Activated naive CD4-positive, alpha-beta T cell treated with anti-CD3 and anti-CD28 coated beads, Interleukin-2, amount 10 ng/mL, durations not matched to agents 7 days and 5 days (primary cell): ENCODE measurements at regions not wholly inside any gene's neighbourhood (a gene's known extent, or its start where the extent isn't known, plus 50 kb on each side); places are given as distances from the start of the nearest gene placed in this dataset.

Experiments used
- CTCF ChIA-PET: fragments of 350-600 bp; sonication (Branson Sonifier 250); formaldehyde crosslinking; loops from one replicate; lab custom pipeline; 2021; ENCODE audit warnings: antibody characterized with exemption; lab: Charles Lee
- DNase-seq: peaks from one replicate; pipeline ENCODE4 v3.0.0-alpha.2; 2020
- H3K27ac Mint-ChIP-seq: one replicate; pipeline ENCODE4 v1.8.0; 2021; ENCODE audit warnings: mild to moderate bottlenecking, moderate library complexity, mixed read lengths
- H3K27me3 Mint-ChIP-seq: one replicate; pipeline ENCODE4 v1.8.0; 2021; ENCODE audit warnings: mild to moderate bottlenecking, mixed read lengths
- H3K36me3 Mint-ChIP-seq: one replicate; pipeline ENCODE4 v1.8.0; 2021; ENCODE audit warnings: mixed read lengths
- H3K4me1 Mint-ChIP-seq: one replicate; pipeline ENCODE4 v1.8.0; 2021; ENCODE audit warnings: mixed read lengths
- H3K4me3 Mint-ChIP-seq: one replicate; pipeline ENCODE4 v1.8.0; 2021; ENCODE audit warnings: mild to moderate bottlenecking, moderate library complexity, mixed read lengths
- H3K9me3 Mint-ChIP-seq: one replicate; pipeline ENCODE4 v1.8.0; 2021; ENCODE audit warnings: mixed read lengths

- no peaks in the 10 kb centered on the region for H3K36me3 Mint-ChIP-seq
- H3K27ac Mint-ChIP-seq, result peak overlapping the region; percentile 80
- peaks cover 54% of the 10 kb centered on the region for H3K4me1 Mint-ChIP-seq
- no peak overlapping the region for H3K4me3 Mint-ChIP-seq
- DNase-seq, result no peak
- H3K9me3 Mint-ChIP-seq, result peaks cover 2% of the 10 kb centered on the region
- CTCF ChIA-PET, result interaction anchor here (0.9 kb wide), 1 partner anchor 253 kb away, joined by 4 read pairs; no protein-coding TSS in a partner anchor
- peaks cover 81% of the 10 kb centered on the region for H3K27me3 Mint-ChIP-seq
Measured at GRCh38 chr14:100638211-100638855, 51.1 kb upstream of the BEGAIN start.

- Mint-ChIP-seq H3K36me3 (no peaks in the 10 kb centered on the region), H3K4me3 (peak overlapping the region; percentile 15), H3K9me3 (peaks cover 2% of the 10 kb centered on the region), H3K27ac (peak overlapping the region; percentile 80), H3K27me3 (peaks cover 74% of the 10 kb centered on the region), H3K4me1 (peaks cover 64% of the 10 kb centered on the region)
- CTCF ChIA-PET, result no interaction called here
- no peak for DNase-seq
Measured at GRCh38 chr14:100639280-100639679, 52.1 kb upstream of the BEGAIN start.

- peak overlapping the region; percentile 97 for H3K27ac Mint-ChIP-seq
- peaks cover 62% of the 10 kb centered on the region for H3K27me3 Mint-ChIP-seq
- CTCF ChIA-PET, result interaction anchor here (0.7 to 1.9 kb wide), 4 partner anchors 13 to 258 kb away, joined by 3 to 7 read pairs (median 4); no protein-coding TSS in a partner anchor
- H3K36me3 Mint-ChIP-seq, result peaks cover under 1% of the 10 kb centered on the region
- peaks cover 78% of the 10 kb centered on the region for H3K4me1 Mint-ChIP-seq
- peak; percentile 89 for DNase-seq
- peaks cover 3% of the 10 kb centered on the region for H3K9me3 Mint-ChIP-seq
- H3K4me3 Mint-ChIP-seq, result peak overlapping the region; percentile 69
Measured at GRCh38 chr14:100640471-100641273, 53.5 kb upstream of the BEGAIN start.

- Mint-ChIP-seq H3K36me3 (peaks cover 3% of the 10 kb centered on the region), H3K4me3 (no peak overlapping the region), H3K4me1 (peaks cover 82% of the 10 kb centered on the region), H3K9me3 (peaks cover 7% of the 10 kb centered on the region), H3K27me3 (peaks cover 55% of the 10 kb centered on the region), H3K27ac (no peak overlapping the region)
- DNase-seq, result no peak
- CTCF ChIA-PET, result interaction anchor here (0.7 to 1.9 kb wide), 4 partner anchors 13 to 258 kb away, joined by 3 to 7 read pairs (median 4); no protein-coding TSS in a partner anchor
Measured at GRCh38 chr14:100641274-100641860, 54.1 kb upstream of the BEGAIN start.

GRCh38 chr14:100643426-100643825 lies 56.2 kb upstream of the BEGAIN start:
- H3K36me3 Mint-ChIP-seq, result peaks cover 3% of the 10 kb centered on the region
- no peak overlapping the region for H3K4me3 Mint-ChIP-seq
- DNase-seq, result no peak
- H3K4me1 Mint-ChIP-seq, result peaks cover 79% of the 10 kb centered on the region
- H3K27ac Mint-ChIP-seq, result no peak overlapping the region
- peaks cover 7% of the 10 kb centered on the region for H3K9me3 Mint-ChIP-seq
- H3K27me3 Mint-ChIP-seq, result peaks cover 49% of the 10 kb centered on the region
- CTCF ChIA-PET, result interaction anchor here (3.6 to 4.6 kb wide), 4 partner anchors 11 to 259 kb away, joined by 22 to 160 read pairs (median 50); no protein-coding TSS in a partner anchor

- CTCF ChIA-PET, result interaction anchor here (0.6 to 4.6 kb wide), 10 partner anchors 10 to 269 kb away, joined by 3 to 160 read pairs (median 18); a partner anchor contains a TSS
- DNase-seq, result no peak
- Mint-ChIP-seq H3K9me3 (peaks cover 7% of the 10 kb centered on the region), H3K4me3 (no peak overlapping the region), H3K27me3 (peaks cover 49% of the 10 kb centered on the region), H3K36me3 (peaks cover 3% of the 10 kb centered on the region), H3K27ac (peak overlapping the region; percentile 75), H3K4me1 (peaks cover 71% of the 10 kb centered on the region)
Measured at GRCh38 chr14:100644383-100644782, 57.2 kb upstream of the BEGAIN start.

GRCh38 chr14:100644784-100645183 lies 57.6 kb upstream of the BEGAIN start:
- H3K36me3 Mint-ChIP-seq, result peaks cover 3% of the 10 kb centered on the region
- H3K27ac Mint-ChIP-seq, result peak overlapping the region; percentile 75
- peak overlapping the region; percentile 1 for H3K4me3 Mint-ChIP-seq
- peaks cover 49% of the 10 kb centered on the region for H3K27me3 Mint-ChIP-seq
- H3K4me1 Mint-ChIP-seq, result peaks cover 67% of the 10 kb centered on the region
- CTCF ChIA-PET, result interaction anchor here (0.6 to 4.6 kb wide), 20 partner anchors 10 to 269 kb away, joined by 3 to 160 read pairs (median 6); a partner anchor contains a TSS
- DNase-seq, result no peak
- peaks cover 7% of the 10 kb centered on the region for H3K9me3 Mint-ChIP-seq

GRCh38 chr14:100645196-100645981 lies 58.2 kb upstream of the BEGAIN start:
- peak; percentile 93 for DNase-seq
- Mint-ChIP-seq H3K4me3 (peak overlapping the region; percentile 1), H3K36me3 (peaks cover 3% of the 10 kb centered on the region), H3K27me3 (peaks cover 50% of the 10 kb centered on the region), H3K4me1 (peaks cover 60% of the 10 kb centered on the region), H3K9me3 (peaks cover 7% of the 10 kb centered on the region), H3K27ac (peak overlapping the region; percentile 75)
- CTCF ChIA-PET, result interaction anchor here (0.8 to 4.6 kb wide), 43 partner anchors 8 to 275 kb away, joined by 3 to 160 read pairs (median 5); a partner anchor contains a TSS

- no peak overlapping the region for H3K4me3 Mint-ChIP-seq
- H3K9me3 Mint-ChIP-seq, result peaks cover 7% of the 10 kb centered on the region
- H3K4me1 Mint-ChIP-seq, result peaks cover 55% of the 10 kb centered on the region
- peaks cover 49% of the 10 kb centered on the region for H3K27me3 Mint-ChIP-seq
- DNase-seq, result no peak
- peak overlapping the region; percentile 75 for H3K27ac Mint-ChIP-seq
- peaks cover 3% of the 10 kb centered on the region for H3K36me3 Mint-ChIP-seq
- CTCF ChIA-PET, result interaction anchor here (0.8 to 4.6 kb wide), 42 partner anchors 9 to 275 kb away, joined by 3 to 160 read pairs (median 5); a partner anchor contains a TSS
Measured at GRCh38 chr14:100645982-100646314, 58.7 kb upstream of the BEGAIN start.

GRCh38 chr14:100648474-100649172 lies 61.4 kb upstream of the BEGAIN start:
- Mint-ChIP-seq H3K36me3 (peaks cover 3% of the 10 kb centered on the region), H3K27ac (no peak overlapping the region), H3K4me3 (no peak overlapping the region), H3K9me3 (peaks cover 5% of the 10 kb centered on the region), H3K27me3 (peaks cover 43% of the 10 kb centered on the region), H3K4me1 (peaks cover 28% of the 10 kb centered on the region)
- no peak for DNase-seq
- CTCF ChIA-PET, result interaction anchor here (1.8 kb wide), 1 partner anchor 264 kb away, joined by 13 read pairs; no protein-coding TSS in a partner anchor

- H3K27ac Mint-ChIP-seq, result no peak overlapping the region
- H3K4me3 Mint-ChIP-seq, result no peak overlapping the region
- DNase-seq, result no peak
- H3K27me3 Mint-ChIP-seq, result peaks cover 48% of the 10 kb centered on the region
- CTCF ChIA-PET, result interaction anchor here (1.8 kb wide), 1 partner anchor 265 kb away, joined by 13 read pairs; no protein-coding TSS in a partner anchor
- peaks cover 3% of the 10 kb centered on the region for H3K36me3 Mint-ChIP-seq
- H3K9me3 Mint-ChIP-seq, result peaks cover 5% of the 10 kb centered on the region
- H3K4me1 Mint-ChIP-seq, result peaks cover 23% of the 10 kb centered on the region
Measured at GRCh38 chr14:100649173-100649519, 61.9 kb upstream of the BEGAIN start.

GRCh38 chr14:100651999-100652508 lies 64.8 kb upstream of the BEGAIN start:
- Mint-ChIP-seq H3K27ac (no peak overlapping the region), H3K9me3 (no peaks in the 10 kb centered on the region), H3K4me1 (peaks cover 2% of the 10 kb centered on the region), H3K4me3 (no peak overlapping the region), H3K27me3 (peaks cover 66% of the 10 kb centered on the region), H3K36me3 (no peaks in the 10 kb centered on the region)
- no peak for DNase-seq
- CTCF ChIA-PET, result interaction anchor here (0.7 to 9.7 kb wide), 15 partner anchors 10 to 274 kb away, joined by 3 to 130 read pairs (median 7); no protein-coding TSS in a partner anchor
